ENCODE measurements at regions not wholly inside any gene's neighbourhood (a gene's known extent, or its start where the extent isn't known, plus 50 kb on each side); places are given as distances from the start of the nearest gene placed in this dataset.

DNA sequence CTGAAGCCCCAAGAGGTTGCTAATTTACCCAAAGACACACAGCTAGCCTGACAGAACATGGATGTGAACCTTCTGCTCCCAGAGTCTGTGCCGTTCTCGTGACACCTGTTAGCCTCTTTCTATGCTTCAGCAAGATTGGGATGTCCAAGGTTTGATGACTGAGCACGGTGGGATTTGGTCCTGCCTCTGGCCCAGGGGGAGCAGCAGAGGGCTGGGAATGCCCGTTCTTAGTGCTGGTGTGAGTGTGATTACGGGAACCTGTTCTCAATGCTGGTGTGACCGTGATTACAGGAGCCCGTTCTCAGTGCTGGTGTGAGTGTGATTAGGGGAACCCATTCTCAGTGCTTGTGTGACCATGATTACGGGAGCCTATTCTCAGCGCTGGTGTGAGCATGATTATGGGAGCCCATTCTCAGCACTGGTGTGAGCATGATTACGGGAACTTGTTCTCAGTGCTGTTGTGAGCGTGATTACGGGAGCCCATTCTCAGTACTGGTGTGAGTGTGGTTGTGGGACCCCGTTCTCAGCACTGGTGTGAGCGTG, 67.3 kb upstream of the SNTG2 start:
- TF ChIP-seq POLR2A (IDR thresholded peaks at IDR 0.05) (no peak), CTCF (IDR thresholded peaks at IDR 0.05) (no peak)
